ENCODE measurements at regions not wholly inside any gene's neighbourhood (a gene's known extent, or its start where the extent isn't known, plus 50 kb on each side); places are given as distances from the start of the nearest gene placed in this dataset.
"Not testable (repeated sequence)": the region's sequence is repeated elsewhere in the genome, so short reads cannot be mapped to it uniquely, and the experiment has no call there.

DNA sequence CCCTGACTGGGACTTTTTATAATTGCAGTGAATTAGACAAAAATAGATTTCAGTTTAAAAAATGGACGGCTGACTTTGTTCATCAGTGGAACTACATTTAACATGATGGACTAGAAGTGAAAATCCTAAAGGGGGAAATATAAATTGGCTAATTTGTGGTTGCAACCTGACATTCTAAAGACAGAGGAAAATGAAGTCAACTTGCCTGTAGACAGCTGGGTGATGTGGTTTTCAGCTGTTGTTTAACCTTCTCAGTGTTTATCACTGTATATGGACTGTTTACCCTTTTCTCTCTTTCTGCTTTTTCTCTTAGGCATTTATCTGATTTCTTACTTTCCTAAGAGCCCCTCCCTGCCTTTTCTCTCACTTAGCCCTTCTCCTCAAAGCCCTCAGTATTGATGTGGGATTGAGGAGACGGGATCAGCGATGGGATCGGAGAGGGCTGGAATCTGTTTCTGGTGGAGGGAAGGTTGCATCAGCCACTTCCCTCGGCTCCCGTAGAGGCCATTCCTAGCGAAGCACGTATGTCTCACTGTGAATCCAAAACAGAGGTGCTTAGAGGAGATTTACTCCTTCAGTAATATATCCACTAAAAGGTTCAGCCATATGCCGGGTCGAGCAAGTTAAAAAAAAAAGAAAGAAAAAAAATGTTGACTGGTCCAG lies 109.0 kb upstream of the KLF6 start:
- no peak for DNase-seq (ENCODE audit: low read depth in 2 of 2, low spot score in 1 of 2)

DNA sequence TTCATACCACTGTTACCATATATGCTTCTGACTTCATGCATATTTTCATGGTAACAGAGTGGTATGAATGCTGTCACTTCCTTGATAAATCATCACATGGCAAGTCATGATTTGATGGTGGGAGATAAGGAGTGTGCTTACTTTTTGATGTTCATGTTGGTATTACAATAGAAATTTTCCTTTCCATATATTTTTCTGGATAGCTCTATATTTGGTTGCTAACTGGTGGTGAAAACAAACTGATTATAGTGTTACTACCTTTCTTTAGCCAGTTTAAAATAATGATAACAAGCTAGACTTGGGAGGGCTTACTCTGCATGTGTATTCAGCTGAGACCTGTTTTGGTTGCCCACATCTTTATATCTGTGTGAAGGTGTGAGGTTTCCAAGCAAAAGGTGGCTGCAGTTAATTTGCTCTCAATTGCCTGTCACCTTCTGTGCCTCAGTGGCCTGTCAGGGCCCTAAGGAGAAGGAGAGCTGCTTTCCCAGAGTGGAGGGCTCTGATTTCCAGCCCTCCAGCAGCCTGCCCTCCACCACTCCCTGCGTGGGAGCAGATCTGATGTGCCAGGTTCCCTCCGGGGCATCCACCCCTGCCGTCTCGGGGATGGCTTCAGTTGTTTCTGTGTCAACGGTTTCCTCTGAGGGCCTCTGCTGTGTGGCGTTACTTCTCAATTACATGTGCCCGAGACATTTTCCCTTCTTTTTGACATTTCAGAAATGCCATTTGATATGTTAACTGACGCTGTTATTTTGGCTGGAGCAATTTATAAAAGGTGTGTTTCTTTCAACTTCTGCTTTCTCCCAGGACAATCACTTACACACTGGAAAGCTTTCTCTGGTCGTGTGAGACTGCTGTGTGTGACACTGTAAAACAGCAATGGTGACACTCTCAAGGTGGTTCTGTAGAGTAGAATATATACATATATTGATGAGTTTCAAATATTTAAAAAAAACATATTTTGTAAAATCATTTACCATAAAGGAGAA lies 107.7 kb upstream of the KLF6 start:
- DNase-seq (ENCODE audit: low read depth in 2 of 2, low spot score in 1 of 2): no peak

DNA sequence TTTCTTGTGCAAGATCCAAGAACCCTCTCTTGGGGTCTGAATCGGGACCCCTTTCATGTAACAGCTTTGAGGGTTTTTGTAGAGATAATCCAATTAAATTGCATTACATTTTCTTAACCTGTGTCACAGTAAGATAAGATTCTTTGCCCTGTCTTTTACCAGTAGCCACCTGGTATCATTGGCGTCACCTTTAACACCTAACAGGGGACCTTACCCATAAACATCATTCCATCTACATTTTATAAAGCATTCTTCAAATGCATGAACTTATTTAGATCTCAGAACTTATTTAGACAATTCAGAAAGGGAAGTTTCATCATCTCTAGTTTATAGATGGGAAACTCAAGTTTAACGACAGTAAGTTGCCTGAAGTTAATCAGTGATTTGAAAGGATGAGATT lies 106.4 kb upstream of the KLF6 start:
- DNase-seq (ENCODE audit: low read depth in 2 of 2, low spot score in 1 of 2): no peak

DNA sequence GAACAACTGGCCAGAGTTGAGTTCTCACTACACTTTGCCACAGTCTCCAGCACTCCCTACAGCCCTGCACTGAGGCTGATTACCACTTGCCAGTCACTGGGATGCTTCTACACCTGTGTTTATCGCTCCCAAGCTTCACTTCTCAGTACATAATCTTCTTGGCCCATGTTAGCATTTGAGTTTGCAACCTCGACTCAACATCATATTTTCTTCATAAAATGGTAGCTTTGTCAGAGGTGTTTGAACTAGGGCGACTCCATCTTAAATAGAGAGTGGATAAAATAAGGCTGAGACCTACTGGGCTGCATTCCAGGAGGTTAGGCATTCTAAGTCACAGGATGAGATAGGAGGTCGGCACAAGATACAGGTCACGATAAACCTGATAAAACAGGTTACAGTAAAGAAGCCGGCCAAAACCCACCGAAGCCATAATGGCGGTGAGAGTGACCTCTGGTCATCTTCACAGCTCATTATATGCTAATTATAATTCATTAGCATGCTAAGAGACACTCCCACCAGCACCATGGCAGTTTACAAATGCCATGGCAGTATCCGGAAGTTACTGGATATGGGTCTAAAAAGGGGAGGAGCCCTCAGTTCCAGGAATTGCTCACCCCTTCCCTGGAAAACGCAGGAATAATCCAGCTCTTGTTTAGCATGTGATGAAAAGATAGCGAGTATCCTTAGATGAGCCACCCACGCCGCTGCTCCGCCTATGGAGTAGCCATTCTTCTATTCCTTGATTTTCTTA lies 105.8 kb upstream of the KLF6 start:
- no peak for DNase-seq (ENCODE audit: low read depth in 2 of 2, low spot score in 1 of 2)

DNA sequence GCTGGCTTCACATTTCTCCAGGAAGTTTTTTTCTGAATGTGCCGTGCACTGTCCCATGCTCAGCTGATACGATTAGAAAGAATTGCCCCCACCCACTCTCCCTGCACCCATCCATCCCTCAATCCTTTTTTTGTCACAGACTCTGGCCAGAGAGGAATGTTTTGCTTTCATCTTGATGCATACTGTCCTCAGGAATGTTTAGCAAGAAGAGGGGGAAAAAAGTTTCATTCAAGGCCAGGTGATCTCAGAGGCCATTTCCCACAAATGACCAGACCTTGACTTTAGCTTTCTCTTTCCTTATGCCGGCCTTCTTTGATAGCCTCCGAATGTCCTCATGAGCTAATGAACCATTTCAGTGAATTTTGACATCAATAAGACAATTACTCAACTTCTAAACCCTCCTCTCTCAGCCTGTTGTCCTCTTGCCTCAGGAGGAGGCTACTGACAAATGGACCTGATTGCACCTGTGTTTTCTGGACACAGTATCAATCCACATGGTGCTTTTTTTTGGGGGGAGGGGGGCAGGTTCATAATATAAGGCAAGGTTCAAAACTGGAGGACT lies 105.0 kb upstream of the KLF6 start:
- DNase-seq (ENCODE audit: low read depth in 2 of 2, low spot score in 1 of 2): no peak

DNA sequence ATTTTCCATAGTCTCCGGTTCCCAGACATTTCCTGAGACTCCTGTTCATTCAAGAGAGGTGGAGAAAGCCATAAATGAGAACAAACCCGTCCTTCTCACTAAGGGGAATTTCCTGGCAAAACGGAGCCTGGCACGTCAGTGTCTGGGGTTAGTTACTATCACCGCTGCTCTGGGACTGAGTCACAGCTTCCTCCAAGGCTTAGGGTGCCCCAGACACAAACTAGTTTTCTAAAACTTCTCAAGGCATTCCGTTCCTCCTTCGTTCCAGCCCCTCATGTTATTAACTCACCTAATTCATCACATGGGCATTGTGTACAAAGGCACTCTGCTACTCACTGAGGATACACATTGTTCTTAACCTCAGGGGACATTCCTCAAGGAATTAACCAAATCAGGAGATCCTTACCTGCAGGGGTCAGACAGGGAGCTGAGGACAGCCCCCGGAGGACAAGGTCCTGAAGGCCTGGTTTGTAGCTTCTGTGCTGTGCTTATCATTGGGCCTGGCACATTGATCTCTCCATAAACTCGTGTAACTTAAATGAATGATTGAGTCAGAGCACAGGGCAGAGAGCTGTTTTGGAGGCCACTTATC lies 103.0 kb upstream of the KLF6 start:
- peak in 1 of 2 donors; percentile 38 for DNase-seq (ENCODE audit: low read depth in 2 of 2, low spot score in 1 of 2)

DNA sequence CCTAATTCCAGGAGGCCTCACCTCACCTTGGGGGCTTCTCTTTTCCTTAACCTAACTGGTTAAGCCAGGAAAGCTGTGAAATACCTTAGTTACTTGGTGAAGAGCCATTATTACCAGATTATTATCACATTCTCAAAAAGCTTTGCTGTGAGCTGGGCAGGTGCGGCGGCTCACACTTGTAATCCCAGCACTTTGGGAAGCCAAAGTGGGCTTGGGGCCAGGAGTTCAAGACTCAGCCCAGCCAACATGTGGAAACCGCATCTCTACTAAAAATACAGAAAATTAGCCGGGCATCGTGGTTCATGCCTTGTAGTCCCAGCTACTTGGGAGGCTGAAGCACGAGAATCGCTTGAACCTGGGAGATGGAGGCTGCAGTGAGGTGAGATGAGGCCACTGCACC lies 102.4 kb upstream of the KLF6 start:
- DNase-seq (ENCODE audit: low read depth in 2 of 2, low spot score in 1 of 2): no peak

DNA sequence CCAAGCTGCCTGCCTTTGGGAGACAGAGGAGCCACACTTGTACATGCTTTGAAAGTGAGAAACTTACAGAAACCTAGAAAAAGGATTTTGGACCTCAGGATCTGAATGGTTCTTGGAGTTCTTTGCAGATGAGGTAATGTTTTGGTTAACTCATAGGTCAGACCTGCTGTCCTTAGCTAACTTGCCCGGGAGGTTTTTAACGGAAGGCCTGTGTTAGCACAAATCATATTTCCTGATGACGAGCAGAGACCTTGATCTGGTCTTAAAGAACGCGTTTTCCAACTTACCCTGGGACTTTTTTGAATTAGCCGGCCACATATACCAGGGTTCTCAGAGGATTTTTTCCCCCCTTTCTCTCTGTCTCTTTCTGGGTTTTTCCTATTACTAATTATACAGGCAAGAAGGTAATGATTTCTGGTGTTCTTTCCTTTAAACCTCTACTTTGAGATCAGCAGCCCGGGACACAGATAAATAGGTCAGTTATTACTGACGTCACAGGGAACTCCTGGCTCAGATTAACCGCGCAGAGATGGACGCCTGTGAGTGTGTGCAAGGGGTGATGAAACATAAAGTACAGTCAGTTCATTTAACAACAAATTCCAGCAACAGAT lies 101.7 kb upstream of the KLF6 start:
- DNase-seq (ENCODE audit: low read depth in 2 of 2, low spot score in 1 of 2): no peak

DNA sequence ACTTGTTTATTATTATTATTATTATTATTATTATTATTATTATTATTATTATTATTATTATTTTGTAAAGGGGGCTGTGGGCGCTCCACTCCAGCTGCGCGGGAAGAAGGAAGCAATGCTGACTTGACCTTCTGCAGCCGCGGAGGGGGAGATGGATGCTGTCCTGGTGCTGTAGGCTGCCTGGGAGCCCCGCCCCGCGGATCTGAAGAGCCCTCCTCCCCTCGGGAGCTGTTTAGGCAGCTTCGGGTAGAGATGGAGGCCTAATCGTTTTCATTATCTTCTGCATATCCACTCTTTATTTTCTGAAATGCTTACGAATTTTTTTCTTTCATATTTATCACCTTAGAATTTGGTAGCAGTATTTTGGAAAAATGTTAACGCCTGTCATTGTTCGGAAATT lies 101.2 kb upstream of the KLF6 start:
- no peak for DNase-seq (ENCODE audit: low read depth in 2 of 2, low spot score in 1 of 2)

DNA sequence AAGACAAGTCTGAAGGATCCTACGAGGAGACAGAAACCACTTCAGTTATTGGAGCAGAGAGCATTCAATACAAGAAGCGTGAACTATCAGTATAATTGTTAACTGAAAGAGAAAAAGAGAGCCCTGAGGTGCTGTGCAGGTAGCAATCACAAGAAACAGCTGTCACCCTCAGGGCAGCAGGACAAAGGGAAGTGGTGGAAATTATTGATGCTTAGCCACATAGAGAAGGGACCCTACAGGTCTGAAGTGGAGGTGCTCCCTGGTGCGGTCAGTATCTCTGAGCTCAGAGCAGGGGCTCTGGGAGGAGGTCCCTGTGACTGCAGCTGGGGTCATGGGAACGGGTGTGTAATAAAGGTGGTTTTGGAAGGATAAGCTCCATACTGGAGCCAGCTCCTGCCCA lies 97.8 kb upstream of the KLF6 start:
- no peak for DNase-seq (ENCODE audit: low read depth in 2 of 2, low spot score in 1 of 2)

DNA sequence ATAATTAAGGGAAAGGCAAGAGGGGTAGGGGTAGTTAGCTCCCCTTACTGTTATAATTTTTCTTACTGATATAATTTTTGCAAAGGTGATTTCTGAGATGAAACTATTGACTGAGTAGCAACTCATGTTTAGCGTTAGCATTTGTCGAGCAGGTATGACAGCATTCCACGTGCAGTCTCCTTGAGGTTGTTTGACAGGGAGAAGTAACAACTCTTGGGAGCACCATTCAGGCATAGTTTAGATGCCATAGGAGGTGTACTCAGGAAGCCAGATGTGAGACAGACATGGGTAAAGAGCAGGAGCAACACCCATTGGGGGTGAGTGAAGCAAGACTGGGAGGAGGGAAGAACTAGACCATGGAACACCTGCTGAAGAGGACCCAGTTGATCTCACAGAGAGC lies 96.6 kb upstream of the KLF6 start:
- DNase-seq (ENCODE audit: low read depth in 2 of 2, low spot score in 1 of 2): no peak

DNA sequence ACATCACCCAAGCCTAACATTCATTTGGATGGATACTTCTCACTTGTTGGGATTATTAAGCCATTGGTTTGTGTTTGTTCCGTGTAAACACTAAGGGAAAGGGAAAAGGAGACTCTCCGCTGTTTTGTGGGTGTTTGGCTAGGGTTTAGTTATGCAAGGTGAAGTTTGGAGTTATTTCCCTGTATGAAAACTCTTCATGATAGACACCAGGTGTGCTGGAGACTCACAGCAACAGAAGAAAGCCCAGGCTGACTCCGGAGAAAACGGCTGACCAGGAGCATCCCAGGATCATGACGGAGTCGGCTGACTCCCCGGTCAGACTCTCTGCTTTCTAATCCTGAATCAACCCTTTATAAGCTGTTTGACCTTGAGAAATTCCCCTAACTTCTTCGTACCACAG lies 94.1 kb upstream of the KLF6 start:
- DNase-seq (ENCODE audit: low read depth in 2 of 2, low spot score in 1 of 2): no peak

DNA sequence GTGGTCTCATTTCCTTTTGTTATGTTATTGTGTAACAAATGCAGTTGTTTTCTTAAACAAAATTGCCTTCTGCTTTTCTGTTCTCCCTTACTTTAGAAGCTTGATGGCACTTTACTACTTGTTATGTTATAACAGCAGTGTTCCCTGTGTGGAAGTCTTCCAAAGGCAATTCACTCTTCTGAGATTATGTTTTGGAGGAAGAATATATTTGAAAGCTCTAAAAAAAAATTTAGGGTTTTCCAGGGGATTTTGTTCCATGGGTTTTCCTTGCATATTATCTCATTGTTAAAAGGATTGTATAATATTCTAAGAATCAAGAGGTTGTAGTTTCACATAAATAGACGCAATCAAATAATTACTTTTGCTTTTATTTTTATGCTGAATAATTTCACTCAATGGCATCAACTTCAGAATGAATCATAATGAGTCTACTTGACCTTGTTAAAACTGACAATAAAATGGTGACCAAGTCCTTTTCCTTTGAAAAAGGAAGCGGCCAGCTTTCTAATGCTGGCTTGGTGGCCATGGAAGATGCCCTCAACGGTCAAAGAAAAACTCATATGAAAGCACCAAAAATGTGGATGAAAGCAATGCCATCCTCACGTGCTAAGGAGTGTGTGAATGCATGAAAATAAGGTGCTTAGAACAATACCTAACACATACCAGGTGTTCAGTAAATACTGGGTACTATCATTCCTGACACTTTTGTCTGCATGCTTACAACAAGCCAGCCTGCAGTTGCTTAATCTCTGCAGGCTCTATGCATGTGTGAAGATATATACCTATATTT lies 92.4 kb upstream of the KLF6 start:
- no peak for DNase-seq (ENCODE audit: low read depth in 2 of 2, low spot score in 1 of 2)

DNA sequence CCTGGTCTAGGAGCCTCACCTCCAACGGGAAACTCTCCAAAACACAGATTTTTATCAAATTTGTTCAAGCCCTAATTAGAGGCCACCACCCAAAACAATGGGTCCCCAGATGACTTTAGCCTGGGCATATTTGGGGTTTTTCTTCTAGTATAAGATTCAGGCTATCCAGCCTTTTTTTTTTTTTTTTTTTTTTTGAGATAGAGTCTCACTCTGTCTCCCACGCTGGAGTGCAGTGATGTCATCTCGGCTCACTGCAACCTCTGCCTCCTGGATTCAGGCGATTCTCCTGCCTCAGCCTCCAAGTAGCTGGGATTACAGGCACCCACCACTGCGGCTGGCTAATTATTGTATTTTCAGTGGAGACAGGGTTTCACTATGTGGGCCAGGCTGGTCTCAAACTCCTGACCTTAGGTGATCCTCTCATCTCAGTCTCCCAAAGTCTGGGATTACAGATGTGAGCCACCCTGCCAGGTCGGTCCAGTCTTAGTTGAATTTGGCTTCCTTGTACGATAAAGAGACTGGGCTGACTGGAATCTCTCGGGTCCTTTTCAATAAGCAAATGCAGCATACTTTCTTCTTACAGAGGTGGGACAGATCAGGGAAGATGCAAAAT lies 91.4 kb upstream of the KLF6 start:
- DNase-seq (ENCODE audit: low read depth in 2 of 2, low spot score in 1 of 2): no peak

DNA sequence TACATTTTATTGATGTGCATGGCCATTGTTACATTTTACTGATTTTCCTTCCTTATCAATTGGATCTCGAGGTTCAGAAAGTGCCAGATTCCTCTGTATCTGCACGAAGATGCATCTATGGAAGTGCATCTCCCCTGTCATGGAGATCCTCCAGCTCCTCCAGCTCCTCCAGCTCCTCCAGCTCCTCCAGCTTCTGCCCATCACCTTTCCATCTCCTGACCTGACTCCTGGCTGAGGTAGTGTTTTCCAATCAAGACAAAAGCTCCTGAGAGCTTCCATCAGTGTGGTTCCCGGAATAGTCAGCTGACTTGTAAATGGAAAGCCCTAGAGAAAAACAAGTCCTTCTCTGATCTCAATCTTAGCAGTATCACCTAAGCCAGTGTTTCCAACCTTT lies 90.8 kb upstream of the KLF6 start:
- DNase-seq (ENCODE audit: low read depth in 2 of 2, low spot score in 1 of 2): no peak

DNA sequence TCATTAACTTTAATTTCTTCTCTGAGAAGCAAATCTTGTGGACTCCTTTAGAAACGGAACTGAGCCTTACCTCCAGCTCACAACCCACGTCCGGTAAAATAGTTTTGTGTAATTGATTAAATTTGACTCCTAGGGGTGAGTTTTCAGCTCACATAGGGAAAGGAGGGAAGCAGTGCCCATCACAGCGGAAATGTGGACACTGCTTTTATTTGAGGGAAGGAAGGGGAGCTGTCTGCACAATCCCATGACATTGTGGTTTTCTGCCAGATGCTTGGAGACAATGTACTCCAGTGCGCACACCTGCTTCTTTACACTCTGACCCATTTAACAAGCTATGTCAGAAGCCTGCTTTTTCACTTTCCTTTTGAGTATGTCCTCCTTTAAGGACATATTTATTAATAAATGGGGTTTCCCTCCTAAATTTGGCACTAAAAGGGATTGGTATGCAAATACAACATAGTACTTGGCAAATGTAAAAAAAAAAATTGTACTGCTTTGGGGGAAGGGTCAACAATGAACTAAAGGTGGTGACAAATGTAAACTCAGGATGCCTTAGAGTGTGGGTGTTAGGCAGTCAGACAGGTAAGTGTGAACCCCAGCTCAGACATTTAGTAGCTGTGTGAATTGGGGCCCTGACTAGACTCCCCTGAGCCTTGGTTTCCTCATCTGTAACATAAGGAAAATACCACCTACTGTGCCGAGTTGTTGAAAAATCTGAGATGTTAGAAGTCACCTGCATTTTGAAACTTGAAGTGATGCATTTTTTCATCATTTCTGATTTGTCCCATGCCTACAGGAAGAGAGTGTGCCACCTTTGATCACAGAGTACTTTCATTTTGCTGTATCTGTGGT lies 90.2 kb upstream of the KLF6 start:
- DNase-seq (ENCODE audit: low read depth in 2 of 2, low spot score in 1 of 2): no peak

DNA sequence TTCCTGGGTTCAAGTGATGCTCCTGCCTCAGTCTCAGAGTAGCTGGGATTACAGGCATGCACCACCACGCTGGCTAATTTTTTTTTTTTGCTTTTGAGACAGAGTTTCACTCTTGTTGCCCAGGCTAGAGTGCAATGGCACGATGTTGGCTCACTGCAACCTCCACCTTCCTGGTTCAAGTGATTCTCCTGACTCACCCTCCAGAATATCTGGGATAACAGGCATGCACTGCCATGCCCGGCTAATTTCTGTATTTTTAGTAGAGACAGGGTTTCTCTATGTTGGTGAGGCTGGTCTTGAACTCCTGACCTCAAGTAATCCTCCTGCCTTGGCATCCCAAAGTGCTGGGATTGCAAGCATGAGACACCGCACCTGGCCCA lies 89.6 kb upstream of the KLF6 start:
- not testable (repeated sequence) for DNase-seq (ENCODE audit: low read depth in 2 of 2, low spot score in 1 of 2)

DNA sequence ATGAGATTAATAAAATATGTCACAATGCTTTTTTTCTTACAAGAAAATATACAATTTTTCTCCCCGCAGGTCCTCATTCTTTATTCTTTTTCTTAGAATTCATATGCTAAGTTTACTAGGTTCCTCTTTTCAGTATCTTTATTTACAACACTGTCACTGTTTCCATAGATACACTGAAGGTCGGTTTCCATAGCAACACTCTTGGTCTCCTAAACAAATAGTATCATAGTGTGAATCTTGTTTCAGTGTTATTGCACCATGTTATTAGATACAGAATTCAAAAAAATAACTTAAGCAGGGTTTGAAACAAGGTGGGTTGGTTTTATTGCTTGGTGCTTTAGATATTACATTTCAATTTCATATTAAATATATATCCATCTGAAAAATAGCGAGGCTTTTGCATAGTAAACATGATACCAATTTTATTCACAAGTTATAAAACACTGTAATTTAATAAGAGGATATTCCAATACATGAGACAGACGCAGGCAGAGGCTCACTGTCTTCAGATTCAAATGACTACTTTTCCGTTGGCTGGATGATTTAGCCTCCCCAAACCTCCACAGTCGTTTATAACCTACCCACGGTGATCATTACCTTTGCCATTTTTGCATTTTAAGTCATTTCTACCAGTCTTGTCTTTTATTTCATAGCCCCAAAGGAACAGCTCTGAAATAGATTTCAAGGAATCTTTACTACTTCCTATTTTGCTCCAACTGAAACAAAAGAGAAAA lies 88.9 kb upstream of the KLF6 start:
- no peak for DNase-seq (ENCODE audit: low read depth in 2 of 2, low spot score in 1 of 2)

All from stimulated activated CD8-positive, alpha-beta memory T cell treated with anti-CD3 and anti-CD28 coated beads, Interleukin-4, amount 100 ng/mL, for 4 hours (primary cell).